VCaP (cell line): ENCODE measurements at regions not wholly inside any gene's neighbourhood (a gene's known extent, or its start where the extent isn't known, plus 50 kb on each side); places are given as distances from the start of the nearest gene placed in this dataset.
A peak's percentile ranks its signal among the peaks of the same experiment; 100 is the strongest.

Experiments used
- H3K27ac ChIP-seq: fragments of 450-650 bp; 2 replicates; pipeline ENCODE4 v1.5.1; 2017
- CTCF ChIP-seq: fragments of 450-650 bp; conservative IDR thresholded peaks from 2 replicates; pipeline ENCODE4 v1.5.1; 2017; ENCODE audit warnings: mild to moderate bottlenecking, moderate library complexity

DNA sequence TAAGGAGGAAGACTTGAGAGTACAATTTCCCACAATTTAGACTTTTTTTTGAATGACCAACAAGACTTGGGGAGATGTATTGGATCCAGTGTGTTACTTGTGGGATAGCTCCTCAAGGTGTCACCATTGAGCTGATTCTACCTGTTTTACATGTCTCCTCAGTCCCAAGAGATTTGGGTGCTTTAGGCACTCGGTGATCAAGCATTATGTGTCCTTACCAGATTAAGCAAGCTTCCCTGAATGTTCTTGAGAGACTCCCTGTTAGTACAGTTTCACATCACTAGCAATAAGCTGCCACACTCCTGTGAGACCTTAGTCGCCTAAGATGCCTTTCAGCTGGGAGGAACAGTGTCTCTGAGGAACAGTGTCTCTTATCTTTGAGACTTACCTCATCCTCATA is 384.3 kb upstream of the SYT4 start:
- peak; percentile 79 for TF ChIP-seq CTCF
- no peak overlapping the region for H3K27ac ChIP-seq

GRCh38 chr18:43662657-43663056 is 385.4 kb upstream of the SYT4 start:
- no peak overlapping the region for H3K27ac ChIP-seq
- TF ChIP-seq CTCF, result no peak

- no peak overlapping the region for H3K27ac ChIP-seq
- no peak for TF ChIP-seq CTCF
Measured at GRCh38 chr18:43663159-43663558, 385.9 kb upstream of the SYT4 start.

DNA sequence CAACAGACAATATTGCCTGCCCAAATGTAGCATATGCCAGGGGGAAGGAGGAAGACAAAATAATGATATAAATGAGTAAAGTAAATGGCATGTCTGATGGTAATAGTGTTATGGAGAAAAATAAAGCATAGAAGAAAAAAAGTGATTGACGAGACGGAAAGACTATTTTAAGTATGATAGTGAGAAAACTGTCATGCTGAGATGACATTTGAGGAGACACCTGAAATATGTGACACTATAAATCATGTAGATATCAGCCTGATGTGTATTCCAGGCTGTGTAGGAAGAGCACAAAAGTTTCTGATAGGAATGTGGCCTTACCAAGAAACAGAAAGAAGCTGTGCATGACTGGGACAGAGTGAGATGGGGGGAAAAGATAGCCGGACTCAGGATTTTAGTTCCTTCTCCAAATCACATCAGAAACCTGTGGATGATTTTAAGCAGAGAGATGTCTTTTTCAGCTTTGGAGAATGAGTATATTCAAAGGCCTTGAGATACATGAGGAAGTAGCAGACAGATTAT is 387.3 kb upstream of the SYT4 start:
- no peak for TF ChIP-seq CTCF
- no peak overlapping the region for H3K27ac ChIP-seq

GRCh38 chr18:43665105-43665788 is 388.0 kb upstream of the SYT4 start:
- no peak overlapping the region for H3K27ac ChIP-seq
- no peak for TF ChIP-seq CTCF

DNA sequence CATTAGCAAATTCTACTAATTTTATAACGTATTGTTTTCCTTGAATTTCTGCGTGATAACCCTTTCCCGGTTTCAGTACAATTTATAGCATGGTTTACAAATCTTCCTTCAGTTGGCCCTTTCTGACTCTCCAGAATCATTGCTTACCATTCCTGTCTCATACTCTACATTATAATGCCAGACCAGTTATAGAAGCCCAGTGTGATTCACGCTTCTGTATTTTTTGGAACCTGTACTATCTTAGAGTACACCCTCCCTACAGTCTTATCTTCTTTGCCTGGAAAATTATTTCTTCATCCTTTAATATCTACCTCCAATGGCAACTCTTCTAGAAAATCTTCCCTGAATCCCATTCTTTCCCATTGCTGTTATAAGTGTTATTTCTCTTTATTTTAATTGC is 391.6 kb upstream of the SYT4 start:
- no peak overlapping the region for H3K27ac ChIP-seq
- TF ChIP-seq CTCF, result no peak

DNA sequence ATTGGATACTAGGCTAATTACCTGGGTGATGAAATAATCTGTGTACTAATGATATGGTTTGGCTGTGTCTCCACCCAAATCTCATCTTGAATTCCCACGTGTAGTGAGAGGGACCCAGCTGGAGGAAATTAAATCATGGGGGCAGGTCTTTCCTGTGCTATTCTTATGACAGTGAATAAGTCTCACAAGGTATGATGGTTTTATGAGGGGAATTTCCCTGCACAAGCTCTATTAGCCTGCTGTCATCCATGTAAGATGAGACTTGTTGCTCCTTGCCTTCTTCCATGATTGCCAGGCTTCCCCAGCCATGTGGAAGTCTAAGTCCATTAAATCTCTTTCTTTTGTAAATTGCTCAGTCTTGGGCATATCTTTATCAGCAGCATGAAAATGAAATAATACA is 394.1 kb upstream of the SYT4 start:
- no peak for TF ChIP-seq CTCF
- H3K27ac ChIP-seq, result no peak overlapping the region
